Kidney (tissue), 13 donors: ENCODE measurements at regions not wholly inside any gene's neighbourhood (a gene's known extent, or its start where the extent isn't known, plus 50 kb on each side); places are given as distances from the start of the nearest gene placed in this dataset.

Source experiments
- DNase-seq, 5 donors: peaks; one replicate each; pipeline ENCODE4 v3.0.0-alpha.2; 2013 to 2020
- FAIRE-seq: peaks from 2 replicates; lab custom pipeline; 2012; peaks lifted over from hg19 to GRCh38; lab: Jason Lieb, UNC
- H3K27ac ChIP-seq, 2 donors: one replicate each; pipeline ENCODE4 v1.7.0; 2013; ENCODE audit warnings: low read depth in 2 of 2, low read length in 2 of 2, inconsistent platforms in 1 of 2
- H3K27me3 ChIP-seq: one replicate; pipeline ENCODE4 v1.7.1; 2013; ENCODE audit warnings: low read length, inconsistent platforms; ENCODE audit not compliant: control insufficient read depth, insufficient read depth
- H3K36me3 ChIP-seq, 3 donors: one replicate each; pipeline versions ENCODE4 v1.7.0 to v1.7.1; 2013; ENCODE audit warnings: low read length in 3 of 3, control low read depth in 1 of 3, inconsistent platforms in 1 of 3; ENCODE audit not compliant: insufficient read depth in 3 of 3, control insufficient read depth in 2 of 3
- H3K4me1 ChIP-seq, 3 donors: one replicate each; pipeline versions ENCODE4 v1.7.0 to v1.7.1; 2013; ENCODE audit warnings: low read length in 3 of 3, inconsistent platforms in 1 of 3, low read depth in 1 of 3; ENCODE audit not compliant: control insufficient read depth in 2 of 3, insufficient read depth in 2 of 3
- H3K4me3 ChIP-seq, 3 donors: one replicate each; pipeline versions ENCODE4 v1.7.0 to v1.8.1; 2013; ENCODE audit warnings: low read length in 3 of 3, control low read depth in 1 of 3, inconsistent platforms in 1 of 3
- H3K9ac ChIP-seq, 3 donors: one replicate each; pipeline versions ENCODE4 v1.7.0 to v1.7.1; 2013; ENCODE audit warnings: low read length in 3 of 3, control low read depth in 1 of 3, inconsistent platforms in 1 of 3
- H3K9me3 ChIP-seq, 3 donors: one replicate each; pipeline versions ENCODE4 v1.7.0 to v1.7.1; 2013; ENCODE audit warnings: low read length in 3 of 3, control low read depth in 1 of 3, inconsistent platforms in 1 of 3; ENCODE audit not compliant: control insufficient read depth in 2 of 3, insufficient read depth in 1 of 3
- intact Hi-C: fragments of 100-400 bp; cut with DNase I; formaldehyde crosslinking; loops from one replicate; pipeline ENCODE4 v1.11.1; 2022
- TF ChIP-seq, protein P1 (sequence below): IDR thresholded peaks from 3 replicates; pipeline ENCODE4 v1.5.1; 2012; ENCODE audit warnings: mild to moderate bottlenecking, moderate library complexity, borderline replicate concordance; ENCODE audit not compliant: insufficient read depth; ENCODE audit errors: extremely low read depth
- donor health status: control.
- donor health status: control.
- donor health status: control.
- donor health status: control.
- donor health status: control.
- donor health status: DM: yes; HTN: yes; CAD: no.
- donor health status: Normal renal cell carcinoma (clear cell type).

DNA sequence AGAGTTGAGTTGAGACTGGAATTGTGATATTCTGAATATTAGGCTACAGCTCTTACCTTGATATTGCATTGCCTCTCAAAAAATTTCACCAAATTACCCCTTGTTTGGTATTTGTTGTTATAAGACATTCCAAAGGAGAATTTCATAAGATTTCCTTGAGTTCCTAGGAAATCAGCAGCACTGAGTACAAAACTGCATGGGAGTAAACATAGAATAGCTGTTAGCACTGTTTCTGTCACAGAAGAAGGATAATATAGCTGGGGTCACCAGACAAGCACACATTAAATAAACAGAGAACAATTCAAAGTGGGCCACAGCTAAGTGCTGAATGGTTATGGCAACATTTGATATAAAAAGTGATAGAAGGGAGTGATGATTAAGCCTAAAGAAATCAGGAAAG lies 724.3 kb downstream of the PRELID2 start:
- Histone ChIP-seq H3K4me3 (no peak overlapping the region), H3K27me3 (no peaks in the 10 kb centered on the region), H3K27ac (no peak overlapping the region), H3K9me3 (no peaks in the 10 kb centered on the region), H3K9ac (no peak overlapping the region), H3K36me3 (no peaks in the 10 kb centered on the region), H3K4me1 (no peaks in the 10 kb centered on the region)
- no peak for DNase-seq
- intact Hi-C loops: no loop called here
- no peak for FAIRE-seq
- TF ChIP-seq, protein P1, sequence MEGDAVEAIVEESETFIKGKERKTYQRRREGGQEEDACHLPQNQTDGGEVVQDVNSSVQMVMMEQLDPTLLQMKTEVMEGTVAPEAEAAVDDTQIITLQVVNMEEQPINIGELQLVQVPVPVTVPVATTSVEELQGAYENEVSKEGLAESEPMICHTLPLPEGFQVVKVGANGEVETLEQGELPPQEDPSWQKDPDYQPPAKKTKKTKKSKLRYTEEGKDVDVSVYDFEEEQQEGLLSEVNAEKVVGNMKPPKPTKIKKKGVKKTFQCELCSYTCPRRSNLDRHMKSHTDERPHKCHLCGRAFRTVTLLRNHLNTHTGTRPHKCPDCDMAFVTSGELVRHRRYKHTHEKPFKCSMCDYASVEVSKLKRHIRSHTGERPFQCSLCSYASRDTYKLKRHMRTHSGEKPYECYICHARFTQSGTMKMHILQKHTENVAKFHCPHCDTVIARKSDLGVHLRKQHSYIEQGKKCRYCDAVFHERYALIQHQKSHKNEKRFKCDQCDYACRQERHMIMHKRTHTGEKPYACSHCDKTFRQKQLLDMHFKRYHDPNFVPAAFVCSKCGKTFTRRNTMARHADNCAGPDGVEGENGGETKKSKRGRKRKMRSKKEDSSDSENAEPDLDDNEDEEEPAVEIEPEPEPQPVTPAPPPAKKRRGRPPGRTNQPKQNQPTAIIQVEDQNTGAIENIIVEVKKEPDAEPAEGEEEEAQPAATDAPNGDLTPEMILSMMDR: no peak

DNA sequence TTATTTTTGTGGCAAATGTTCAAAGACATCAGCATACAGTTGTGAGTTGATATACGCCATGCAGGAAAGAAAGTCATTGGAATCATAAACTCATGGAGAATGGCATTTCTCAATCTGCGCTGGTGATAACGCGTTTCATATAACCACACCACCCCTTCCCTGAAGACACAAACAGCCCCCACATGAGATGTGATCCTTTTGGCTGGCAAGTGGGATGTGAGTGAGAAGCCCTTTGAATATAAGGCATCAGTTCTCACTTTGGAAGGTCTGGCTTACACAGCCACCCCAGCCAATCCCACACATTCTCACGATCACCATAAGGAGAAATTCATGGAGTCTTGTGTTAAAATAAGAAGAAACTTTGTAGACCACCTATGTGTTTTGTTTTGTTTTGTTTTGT lies 725.0 kb downstream of the PRELID2 start:
- DNase-seq: no peak
- Histone ChIP-seq H3K9ac (no peak overlapping the region), H3K4me3 (no peak overlapping the region), H3K36me3 (no peaks in the 10 kb centered on the region), H3K4me1 (no peaks in the 10 kb centered on the region), H3K27ac (no peak overlapping the region), H3K27me3 (no peaks in the 10 kb centered on the region), H3K9me3 (no peaks in the 10 kb centered on the region)
- TF ChIP-seq, protein P1: no peak
- FAIRE-seq: no peak
- intact Hi-C loops: no loop called here

DNA sequence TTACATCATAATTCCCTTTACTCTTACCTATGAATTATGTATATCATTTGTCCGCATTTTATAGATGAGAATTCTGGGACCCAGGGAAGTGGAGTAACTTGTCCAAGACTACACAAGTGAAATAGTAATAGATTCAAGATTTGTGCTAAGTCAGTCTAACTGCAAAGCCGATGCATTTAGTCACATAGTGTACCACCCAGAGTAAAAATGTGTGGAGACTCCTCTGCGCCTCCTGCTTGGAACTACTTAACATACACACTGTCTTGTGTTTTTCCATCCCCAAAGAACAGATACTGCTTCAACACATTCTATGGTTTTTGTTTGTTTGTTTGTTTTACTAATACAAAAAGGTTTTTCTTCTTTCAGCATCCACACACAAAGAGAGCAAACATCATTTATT lies 729.8 kb downstream of the PRELID2 start:
- FAIRE-seq: no peak
- intact Hi-C loops: no loop called here
- Histone ChIP-seq H3K27ac (no peak overlapping the region), H3K36me3 (no peaks in the 10 kb centered on the region), H3K4me1 (no peaks in the 10 kb centered on the region), H3K27me3 (no peaks in the 10 kb centered on the region), H3K4me3 (no peak overlapping the region), H3K9me3 (no peaks in the 10 kb centered on the region), H3K9ac (no peak overlapping the region)
- TF ChIP-seq, protein P1: no peak
- DNase-seq: no peak

DNA sequence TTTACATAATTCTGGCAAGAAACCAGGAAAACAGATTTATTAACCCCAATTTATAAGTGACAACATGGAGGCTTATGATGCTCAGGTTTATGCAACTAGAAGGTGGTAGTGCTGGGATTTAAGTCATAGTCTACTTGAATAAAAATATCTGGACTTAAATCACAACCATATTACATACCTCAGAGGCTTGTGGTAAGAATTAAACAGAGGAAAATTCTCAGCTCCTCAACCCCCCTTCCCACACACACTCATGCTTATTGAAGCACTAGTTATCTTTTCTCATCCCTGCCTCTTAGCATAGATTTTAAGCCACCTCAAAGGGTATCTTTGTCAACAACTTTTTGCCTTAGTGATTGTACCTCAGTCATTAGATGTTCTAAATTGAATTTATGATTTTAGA lies 731.0 kb downstream of the PRELID2 start:
- Histone ChIP-seq H3K4me3 (no peak overlapping the region), H3K9me3 (no peaks in the 10 kb centered on the region), H3K9ac (no peak overlapping the region), H3K36me3 (no peaks in the 10 kb centered on the region), H3K27me3 (no peaks in the 10 kb centered on the region), H3K4me1 (no peaks in the 10 kb centered on the region), H3K27ac (no peak overlapping the region)
- TF ChIP-seq, protein P1: no peak
- DNase-seq: no peak
- intact Hi-C loops: no loop called here
- FAIRE-seq: no peak
